ENCODE measurements at regions not wholly inside any gene's neighbourhood (a gene's known extent, or its start where the extent isn't known, plus 50 kb on each side); places are given as distances from the start of the nearest gene placed in this dataset.

GRCh38 chr6:10151144-10151915, 263.5 kb downstream of the TFAP2A start:
- no peaks in the 10 kb centered on the region for H3K79me2 ChIP-seq (ENCODE audit: insufficient read depth, low read length)
- DNase-seq, result no peak
- no peak overlapping the region for H2BK120ac ChIP-seq (ENCODE audit: low read depth, low read length, poor library complexity, severe bottlenecking)
- H3K9me3 Mint-ChIP-seq, result no peaks in the 10 kb centered on the region
- H2AK5ac ChIP-seq (ENCODE audit: insufficient read length, low read length), result no peak overlapping the region
- H3K36me3 Mint-ChIP-seq (ENCODE audit: insufficient read depth in 1 of 3, low read depth in 3 of 3), result no peaks in the 10 kb centered on the region
- H4K91ac ChIP-seq (ENCODE audit: insufficient read length, low read depth, low read length), result no peak overlapping the region
- H2AFZ ChIP-seq (ENCODE audit: low read length), result no peak overlapping the region
- H3K9me3 ChIP-seq (ENCODE audit: control insufficient read depth, low read depth, low read length), result no peaks in the 10 kb centered on the region
- H3K14ac ChIP-seq (ENCODE audit: insufficient read depth, low read length), result no peak overlapping the region
- no CpG with 5 or more reads among the region's 6 CpGs for WGBS (ENCODE audit: extremely low coverage, insufficient read length, low lambda C conversion rate)
- H3K9ac ChIP-seq (ENCODE audit: extremely low read depth, insufficient read length, low read length), result no peak overlapping the region
- H3K4me2 ChIP-seq (ENCODE audit: insufficient read depth, insufficient read length, low read length), result no peak overlapping the region
- no peak overlapping the region for H3T11ph ChIP-seq (ENCODE audit: low read length)
- H3K27ac Mint-ChIP-seq, result no peak overlapping the region
- no peak overlapping the region for H2BK12ac ChIP-seq (ENCODE audit: insufficient read length, low read depth, low read length)
- no peaks in the 10 kb centered on the region for H3K23me2 ChIP-seq (ENCODE audit: insufficient read length, low read depth, low read length, poor library complexity, severe bottlenecking)
- H2BK5ac ChIP-seq (ENCODE audit: insufficient read length, low read length), result no peak overlapping the region
- TF ChIP-seq CTCF (conservative IDR thresholded peaks at IDR 0.05), result no peak
- no peaks in the 10 kb centered on the region for H3K4me1 ChIP-seq (ENCODE audit: insufficient read depth, low read length)
- no peak overlapping the region for H3K23ac ChIP-seq (ENCODE audit: insufficient read length, low read depth, low read length)
- H4K8ac ChIP-seq (replicated peaks; ENCODE audit: insufficient read length, low read depth, low read length), result no peak overlapping the region
- no peak overlapping the region for H3K4me3 Mint-ChIP-seq
- no peak overlapping the region for H3K27ac ChIP-seq (ENCODE audit: insufficient read length, low read depth, low read length)
- H2BK20ac ChIP-seq (ENCODE audit: low read depth, low read length, poor library complexity, severe bottlenecking), result no peak overlapping the region
- no peak overlapping the region for H2BK15ac ChIP-seq (ENCODE audit: low read depth, low read length)
- no peak overlapping the region for H4K5ac ChIP-seq (ENCODE audit: insufficient read length, low read depth, low read length)
- H3K79me1 ChIP-seq (ENCODE audit: insufficient read depth, low read depth, low read length, poor library complexity, severe bottlenecking), result no peaks in the 10 kb centered on the region
- H4K20me1 ChIP-seq (ENCODE audit: control insufficient read depth, insufficient read depth, insufficient read length), result no peaks in the 10 kb centered on the region
- no peaks in the 10 kb centered on the region for H3K27me3 ChIP-seq (ENCODE audit: insufficient read depth, low read length)
- H3K4ac ChIP-seq (ENCODE audit: low read depth, low read length), result no peak overlapping the region
- H3K56ac ChIP-seq (ENCODE audit: insufficient read length, low read depth, low read length), result no peak overlapping the region
- peaks cover 5% of the 10 kb centered on the region; the same call in 1 of the 2 replicates for H3K27me3 Mint-ChIP-seq (ENCODE audit: low read depth)
- peaks cover 13 to 16% of the 10 kb centered on the region in 2 experiments for H3K4me1 Mint-ChIP-seq
- H3K18ac ChIP-seq (ENCODE audit: insufficient read length, low read depth, low read length), result no peak overlapping the region

Data from H9 (cell line).